Mononuclear cell (primary cell): ENCODE measurements at regions not wholly inside any gene's neighbourhood (a gene's known extent, or its start where the extent isn't known, plus 50 kb on each side); places are given as distances from the start of the nearest gene placed in this dataset.

Experiments used
- H3K27me3 ChIP-seq: 2 replicates; pipeline ENCODE4 v1.6.0; 2011; ENCODE audit warnings: low read length, control low read depth; ENCODE audit not compliant: insufficient read depth
- H3K4me1 ChIP-seq: 2 replicates; pipeline ENCODE4 v1.5.1; 2011; ENCODE audit warnings: mild to moderate bottlenecking, low read length, control low read depth; ENCODE audit not compliant: insufficient read depth
- H3K4me3 ChIP-seq: 2 replicates; pipeline ENCODE4 v1.5.1; 2011; ENCODE audit warnings: mild to moderate bottlenecking, low read length, moderate library complexity
- H3K9me3 ChIP-seq: 2 replicates; pipeline ENCODE4 v1.5.1; 2011; ENCODE audit warnings: low read depth, mild to moderate bottlenecking, control low read depth, low read length

- Histone ChIP-seq H3K4me3 (no peak overlapping the region), H3K4me1 (no peaks in the 10 kb centered on the region), H3K9me3 (no peaks in the 10 kb centered on the region), H3K27me3 (no peaks in the 10 kb centered on the region)
These were observed 132.8 kb upstream of the SDK2 start for GRCh38 chr17:73777131-73777449.

DNA sequence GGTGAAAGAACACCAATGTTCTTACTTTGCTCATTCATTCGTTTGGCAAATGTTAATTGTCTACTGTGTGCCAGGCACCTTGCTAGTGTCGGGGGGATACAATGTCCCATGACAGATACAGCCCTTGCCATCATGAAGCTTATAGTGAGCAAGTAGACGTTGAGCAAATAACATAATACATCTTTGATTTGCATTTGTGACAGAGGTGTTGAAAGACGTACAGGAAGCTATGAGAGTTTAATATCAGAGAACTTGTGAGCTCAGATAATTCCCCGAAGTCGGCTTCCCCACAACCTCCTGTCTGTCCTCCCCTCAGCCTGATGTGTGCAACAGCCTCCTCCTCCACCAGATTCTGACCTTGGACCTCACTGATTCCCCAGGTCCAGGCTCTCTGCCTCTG, 138.0 kb upstream of the SDK2 start:
- no peak overlapping the region for H3K4me3 ChIP-seq
- no peaks in the 10 kb centered on the region for H3K27me3 ChIP-seq
- H3K4me1 ChIP-seq, result no peaks in the 10 kb centered on the region
- no peaks in the 10 kb centered on the region for H3K9me3 ChIP-seq

- no peak overlapping the region for H3K4me3 ChIP-seq
- H3K9me3 ChIP-seq, result no peaks in the 10 kb centered on the region
- no peaks in the 10 kb centered on the region for H3K27me3 ChIP-seq
- no peaks in the 10 kb centered on the region for H3K4me1 ChIP-seq
These were observed 138.6 kb upstream of the SDK2 start for GRCh38 chr17:73782641-73783381.

- H3K4me3 ChIP-seq, result no peak overlapping the region
- H3K27me3 ChIP-seq, result no peaks in the 10 kb centered on the region
- no peaks in the 10 kb centered on the region for H3K9me3 ChIP-seq
- H3K4me1 ChIP-seq, result no peaks in the 10 kb centered on the region
These were observed 139.1 kb upstream of the SDK2 start for GRCh38 chr17:73783382-73783766.

DNA sequence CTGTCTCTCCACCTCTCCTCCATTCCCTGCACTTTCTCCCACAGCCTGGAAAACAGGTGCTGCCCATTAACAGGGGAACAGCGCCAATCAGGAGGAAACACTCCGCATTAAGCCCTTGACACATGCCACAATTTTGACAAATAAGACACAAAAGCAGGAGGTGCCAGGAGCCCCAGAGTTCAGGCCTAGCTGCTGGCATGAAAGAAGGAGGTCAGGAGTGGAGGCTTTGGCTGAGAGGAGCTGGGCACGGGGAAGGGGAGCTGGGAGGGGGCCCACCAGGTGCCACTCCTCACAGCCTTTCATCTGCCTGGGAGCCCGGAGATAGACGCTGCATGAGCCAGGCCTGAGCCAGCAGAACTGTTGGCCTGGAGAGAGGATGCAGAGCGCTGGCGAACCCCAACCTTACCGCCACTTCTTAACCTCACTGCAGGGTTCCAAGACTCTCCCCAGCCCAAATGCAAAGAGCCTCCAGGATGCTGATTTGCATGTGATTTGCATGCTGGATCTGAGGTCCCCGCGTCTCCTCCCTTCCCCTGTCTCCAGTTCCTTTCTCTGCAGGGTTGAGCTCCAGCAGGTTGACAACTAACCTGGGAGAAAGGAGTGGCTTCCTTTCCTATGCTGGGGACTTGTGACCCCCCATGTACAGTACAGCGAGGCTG, 139.8 kb upstream of the SDK2 start:
- Histone ChIP-seq H3K27me3 (no peaks in the 10 kb centered on the region), H3K4me1 (no peaks in the 10 kb centered on the region), H3K9me3 (no peaks in the 10 kb centered on the region), H3K4me3 (no peak overlapping the region)

GRCh38 chr17:73785496-73785895, 141.3 kb upstream of the SDK2 start:
- no peaks in the 10 kb centered on the region for H3K4me1 ChIP-seq
- H3K9me3 ChIP-seq, result no peaks in the 10 kb centered on the region
- H3K4me3 ChIP-seq, result no peak overlapping the region
- H3K27me3 ChIP-seq, result no peaks in the 10 kb centered on the region

DNA sequence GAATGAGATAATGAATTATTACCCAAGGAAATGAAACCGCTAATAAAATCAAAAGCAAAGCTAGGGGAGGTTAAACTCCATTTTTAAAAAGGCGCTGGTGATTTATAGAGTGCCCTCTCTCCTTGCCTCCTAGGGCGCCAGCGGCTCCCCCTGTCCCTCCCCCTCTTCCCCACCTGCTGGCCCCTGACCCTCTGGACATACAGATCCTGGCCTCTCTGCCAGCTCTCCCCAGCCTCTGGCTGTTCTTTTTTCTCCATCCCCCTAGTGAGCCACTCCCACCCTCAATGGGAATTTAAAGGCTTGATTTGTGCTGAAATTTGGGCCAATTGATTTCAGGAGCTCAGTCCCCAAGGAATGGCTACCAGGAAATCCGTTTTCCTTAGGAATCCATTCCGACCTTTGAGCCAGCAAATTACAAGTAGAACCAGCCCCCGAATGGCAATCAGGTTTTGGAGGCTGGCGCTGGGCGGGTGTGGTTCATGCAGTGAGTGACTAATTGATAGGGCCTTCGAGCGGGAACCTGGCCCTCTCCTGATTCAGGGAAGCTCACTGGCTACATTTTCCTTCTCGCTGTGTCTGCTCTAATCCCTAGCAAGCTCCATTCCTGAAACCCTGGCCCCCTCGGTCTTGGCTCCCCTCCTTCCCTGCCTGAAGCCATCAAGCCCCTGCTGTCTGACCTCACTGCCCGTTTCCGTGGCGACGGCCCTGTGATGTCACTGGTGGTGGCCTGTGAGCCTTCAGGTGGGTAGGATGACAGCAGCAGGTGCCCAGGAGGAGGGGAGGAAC, 141.9 kb upstream of the SDK2 start:
- Histone ChIP-seq H3K9me3 (no peaks in the 10 kb centered on the region), H3K4me3 (no peak overlapping the region), H3K27me3 (no peaks in the 10 kb centered on the region), H3K4me1 (no peaks in the 10 kb centered on the region)

DNA sequence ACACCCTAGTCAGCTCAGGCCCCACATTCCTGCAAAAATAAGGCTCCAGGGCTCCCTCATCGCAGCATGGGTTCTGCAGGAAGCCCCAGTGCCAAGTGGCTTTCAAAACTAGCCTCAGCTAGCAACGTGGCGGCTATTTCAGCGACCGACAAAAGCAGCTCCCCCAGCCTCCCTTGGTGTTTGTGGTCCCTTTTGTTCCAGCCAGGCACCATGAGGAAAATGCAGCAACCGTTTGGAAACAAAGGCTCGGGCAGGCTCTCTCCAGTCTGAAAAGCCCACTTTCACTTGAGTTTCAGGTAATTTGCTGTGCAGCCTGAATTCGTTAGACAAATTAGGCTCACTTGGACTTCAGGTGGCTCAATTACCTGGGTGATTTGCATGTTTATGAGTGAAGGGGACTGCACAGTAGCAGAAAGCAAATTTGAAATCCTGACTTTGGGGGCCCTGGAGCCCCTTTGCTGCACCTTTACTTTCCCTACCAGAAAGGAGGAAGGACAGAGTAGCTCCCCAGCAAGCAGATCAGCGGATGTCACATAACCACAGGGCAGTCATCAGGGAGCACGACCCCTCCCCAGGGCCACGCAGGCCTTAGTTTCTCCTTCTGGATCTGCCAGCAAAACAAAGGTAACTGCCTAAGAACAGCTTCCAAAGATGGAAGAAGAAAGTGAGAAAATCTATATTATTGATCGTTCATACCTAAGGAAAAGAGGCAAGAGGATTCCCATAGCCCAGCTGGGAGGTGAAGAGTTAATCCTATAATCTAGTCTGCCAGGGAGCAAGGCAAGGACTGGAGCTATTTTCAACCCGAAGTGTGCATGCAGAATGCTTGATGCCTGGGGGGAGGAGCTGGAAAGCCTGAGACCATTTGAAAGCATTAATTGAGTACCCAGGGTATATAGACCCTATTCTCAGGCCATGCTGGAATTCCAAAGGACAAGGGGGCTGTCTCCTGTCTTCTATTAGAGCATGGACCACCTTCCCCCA, 143.1 kb upstream of the SDK2 start:
- Histone ChIP-seq H3K4me1 (no peaks in the 10 kb centered on the region), H3K9me3 (no peaks in the 10 kb centered on the region), H3K4me3 (no peak overlapping the region), H3K27me3 (no peaks in the 10 kb centered on the region)

- Histone ChIP-seq H3K4me1 (no peaks in the 10 kb centered on the region), H3K4me3 (no peak overlapping the region), H3K27me3 (no peaks in the 10 kb centered on the region), H3K9me3 (no peaks in the 10 kb centered on the region)
These were observed 143.9 kb upstream of the SDK2 start for GRCh38 chr17:73788111-73788510.

DNA sequence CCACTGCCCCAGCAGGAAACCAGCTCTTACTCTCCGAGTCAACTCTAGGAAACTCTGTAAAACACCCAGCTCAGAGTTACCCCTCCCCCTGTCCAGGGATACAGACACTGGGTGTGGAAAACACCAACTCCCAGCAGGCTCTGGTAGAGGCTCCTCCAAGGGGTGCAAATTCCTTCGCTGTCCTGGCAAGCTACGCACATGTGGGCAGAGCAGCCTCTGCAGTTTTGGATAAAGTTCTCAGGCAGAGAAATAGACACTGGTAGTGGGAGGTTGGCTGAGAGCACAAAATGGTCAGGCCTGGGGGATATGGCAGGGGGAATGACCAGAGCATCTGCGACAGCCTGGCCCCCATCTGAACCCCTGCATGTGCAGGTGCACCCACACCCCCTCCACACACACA, 146.9 kb upstream of the SDK2 start:
- H3K4me3 ChIP-seq, result no peak overlapping the region

DNA sequence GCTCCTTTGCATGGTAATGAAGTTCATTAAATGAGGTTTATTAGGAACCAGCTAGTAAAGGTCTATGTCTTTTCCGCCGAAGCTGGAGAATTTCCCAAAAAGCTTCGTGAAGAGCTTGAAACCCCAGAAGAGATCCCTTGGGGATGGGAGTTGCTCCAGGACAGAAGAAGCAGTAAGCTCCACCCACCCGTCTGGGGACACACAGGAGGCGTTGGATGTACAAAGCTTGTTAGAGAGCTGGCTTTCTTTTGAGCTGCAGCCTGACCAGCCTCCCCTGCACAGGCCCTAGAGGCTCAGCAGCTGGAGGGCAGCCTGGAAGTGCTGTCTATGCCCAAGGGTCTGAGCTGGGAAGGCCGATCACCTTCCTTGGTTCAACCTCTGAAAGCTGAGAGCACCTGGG, 147.4 kb upstream of the SDK2 start:
- H3K27me3 ChIP-seq, result no peaks in the 10 kb centered on the region
- no peaks in the 10 kb centered on the region for H3K9me3 ChIP-seq
- no peak overlapping the region for H3K4me3 ChIP-seq
- H3K4me1 ChIP-seq, result no peaks in the 10 kb centered on the region

More for the DNA sequence above, 146.9 kb upstream of the SDK2 start:
- Histone ChIP-seq H3K27me3 (no peaks in the 10 kb centered on the region), H3K9me3 (no peaks in the 10 kb centered on the region), H3K4me1 (no peaks in the 10 kb centered on the region)

DNA sequence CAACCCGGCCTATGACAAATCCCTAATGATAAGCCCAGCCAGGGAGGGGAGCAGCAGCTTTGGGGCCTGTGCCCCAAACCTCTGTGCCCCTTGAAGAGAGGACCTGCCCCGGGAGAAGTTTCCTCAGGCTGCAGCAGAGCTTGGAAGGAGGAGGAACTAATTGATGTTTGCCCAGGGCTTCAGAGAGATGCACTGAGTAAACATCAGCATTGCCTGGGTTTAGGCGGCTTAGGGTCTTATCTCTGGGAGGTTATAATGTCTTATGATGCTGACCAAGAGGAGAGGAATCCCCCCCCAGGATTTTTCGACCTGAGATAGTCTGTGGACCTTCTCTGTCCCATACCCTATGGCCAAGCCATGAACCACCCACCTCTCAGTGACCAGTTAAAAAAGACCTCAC, 148.7 kb upstream of the SDK2 start:
- Histone ChIP-seq H3K4me3 (no peak overlapping the region), H3K4me1 (no peaks in the 10 kb centered on the region), H3K9me3 (no peaks in the 10 kb centered on the region), H3K27me3 (no peaks in the 10 kb centered on the region)

GRCh38 chr17:73794336-73794735, 150.1 kb upstream of the SDK2 start:
- H3K27me3 ChIP-seq, result no peaks in the 10 kb centered on the region
- no peaks in the 10 kb centered on the region for H3K9me3 ChIP-seq
- no peak overlapping the region for H3K4me3 ChIP-seq
- no peaks in the 10 kb centered on the region for H3K4me1 ChIP-seq

DNA sequence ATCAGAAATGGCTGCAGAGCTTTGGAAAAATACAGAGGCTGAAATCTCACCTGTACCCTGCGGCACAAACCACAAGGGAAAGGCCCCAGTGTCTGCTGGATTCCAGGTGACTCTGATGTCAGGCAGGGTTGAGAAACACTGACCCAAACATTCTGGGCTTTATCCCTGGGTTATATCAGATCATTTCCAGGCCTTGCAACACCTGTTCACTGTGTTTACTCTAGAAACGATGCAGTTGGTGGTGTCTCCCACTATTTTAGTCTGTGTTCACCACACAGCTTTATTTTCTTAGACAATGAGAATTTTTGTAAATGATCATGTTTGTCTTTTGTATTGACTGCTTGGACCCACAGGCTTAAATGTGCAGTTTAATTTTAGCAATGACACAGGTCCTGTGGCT, 151.5 kb upstream of the SDK2 start:
- no peaks in the 10 kb centered on the region for H3K9me3 ChIP-seq
- no peaks in the 10 kb centered on the region for H3K4me1 ChIP-seq
- no peaks in the 10 kb centered on the region for H3K27me3 ChIP-seq
- no peak overlapping the region for H3K4me3 ChIP-seq
